GM12801 (cell line): ENCODE measurements at regions not wholly inside any gene's neighbourhood (a gene's known extent, or its start where the extent isn't known, plus 50 kb on each side); places are given as distances from the start of the nearest gene placed in this dataset.

Experiments
- CTCF ChIP-seq: IDR thresholded peaks from one replicate; pipeline ENCODE4 v1.5.1; 2011; ENCODE audit warnings: control low read depth; ENCODE audit not compliant: insufficient read length; ENCODE audit errors: extremely low read depth

GRCh38 chr4:38189445-38189844 lies 229.2 kb downstream of the PTTG2 start:
- no peak for TF ChIP-seq CTCF

- no peak for TF ChIP-seq CTCF
Observed at GRCh38 chr4:38190717-38191178, 230.6 kb downstream of the PTTG2 start.

- TF ChIP-seq CTCF: no peak
Observed at GRCh38 chr4:38192516-38192915, 232.3 kb downstream of the PTTG2 start.

- TF ChIP-seq CTCF: no peak
Observed at GRCh38 chr4:38193236-38193863, 233.2 kb downstream of the PTTG2 start.

GRCh38 chr4:38194047-38194602 lies 233.9 kb downstream of the PTTG2 start:
- no peak for TF ChIP-seq CTCF

GRCh38 chr4:38195486-38195885 lies 235.3 kb downstream of the PTTG2 start:
- TF ChIP-seq CTCF: no peak

- TF ChIP-seq CTCF: no peak
Observed at GRCh38 chr4:38195911-38196310, 235.7 kb downstream of the PTTG2 start.
